Fibroblast of pulmonary artery (primary cell): ENCODE measurements at regions not wholly inside any gene's neighbourhood (a gene's known extent, or its start where the extent isn't known, plus 50 kb on each side); places are given as distances from the start of the nearest gene placed in this dataset.
"Not testable (repeated sequence)": the region's sequence is repeated elsewhere in the genome, so short reads cannot be mapped to it uniquely, and the experiment has no call there.

Source experiments
- DNase-seq: peaks from one replicate; pipeline ENCODE4 v3.0.0-alpha.2; 2010; ENCODE audit warnings: low read depth
- H3K4me3 ChIP-seq: replicated peaks from 2 replicates; pipeline ENCODE4 v1.5.1; 2011; ENCODE audit warnings: low read depth, mild to moderate bottlenecking, control low read depth, low read length, moderate library complexity
- TF ChIP-seq, protein P1 (sequence below): IDR thresholded peaks from 2 replicates; pipeline ENCODE4 v1.5.1; 2011; ENCODE audit warnings: mild to moderate bottlenecking, control low read depth, low read length, inconsistent platforms; ENCODE audit errors: missing control alignments

DNA sequence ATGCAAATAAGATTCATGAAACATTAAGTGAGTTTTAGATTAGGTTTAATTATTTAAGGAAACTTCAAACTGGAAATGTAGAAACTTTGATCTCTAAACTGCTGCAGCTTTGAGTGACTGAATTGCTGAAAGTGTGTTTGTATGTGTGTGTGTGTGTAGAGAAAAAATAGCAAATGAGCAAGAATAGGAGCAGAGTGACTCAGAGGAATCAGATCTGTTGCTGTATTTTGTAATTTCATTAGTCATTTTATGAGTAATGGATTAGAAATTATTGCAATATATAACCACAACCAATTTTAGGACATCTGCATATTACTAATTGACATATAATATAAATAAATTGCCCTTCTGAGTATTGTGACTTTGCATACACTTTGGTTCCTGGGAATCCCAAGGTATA is 52.8 kb upstream of the SLC9A9 start:
- DNase-seq = peak; percentile 84
- TF ChIP-seq, protein P1, sequence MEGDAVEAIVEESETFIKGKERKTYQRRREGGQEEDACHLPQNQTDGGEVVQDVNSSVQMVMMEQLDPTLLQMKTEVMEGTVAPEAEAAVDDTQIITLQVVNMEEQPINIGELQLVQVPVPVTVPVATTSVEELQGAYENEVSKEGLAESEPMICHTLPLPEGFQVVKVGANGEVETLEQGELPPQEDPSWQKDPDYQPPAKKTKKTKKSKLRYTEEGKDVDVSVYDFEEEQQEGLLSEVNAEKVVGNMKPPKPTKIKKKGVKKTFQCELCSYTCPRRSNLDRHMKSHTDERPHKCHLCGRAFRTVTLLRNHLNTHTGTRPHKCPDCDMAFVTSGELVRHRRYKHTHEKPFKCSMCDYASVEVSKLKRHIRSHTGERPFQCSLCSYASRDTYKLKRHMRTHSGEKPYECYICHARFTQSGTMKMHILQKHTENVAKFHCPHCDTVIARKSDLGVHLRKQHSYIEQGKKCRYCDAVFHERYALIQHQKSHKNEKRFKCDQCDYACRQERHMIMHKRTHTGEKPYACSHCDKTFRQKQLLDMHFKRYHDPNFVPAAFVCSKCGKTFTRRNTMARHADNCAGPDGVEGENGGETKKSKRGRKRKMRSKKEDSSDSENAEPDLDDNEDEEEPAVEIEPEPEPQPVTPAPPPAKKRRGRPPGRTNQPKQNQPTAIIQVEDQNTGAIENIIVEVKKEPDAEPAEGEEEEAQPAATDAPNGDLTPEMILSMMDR = no peak
- no peak overlapping the region for H3K4me3 ChIP-seq

- DNase-seq = no peak
These were observed 53.9 kb upstream of the SLC9A9 start for GRCh38 chr3:143902210-143902609.

GRCh38 chr3:143910756-143911155 is 60.9 kb upstream of the DIPK2A start:
- TF ChIP-seq, protein P1 = no peak
- DNase-seq = no peak

More at GRCh38 chr3:143902210-143902609, 53.9 kb upstream of the SLC9A9 start:
- H3K4me3 ChIP-seq = no peak overlapping the region
- TF ChIP-seq, protein P1 = no peak

DNA sequence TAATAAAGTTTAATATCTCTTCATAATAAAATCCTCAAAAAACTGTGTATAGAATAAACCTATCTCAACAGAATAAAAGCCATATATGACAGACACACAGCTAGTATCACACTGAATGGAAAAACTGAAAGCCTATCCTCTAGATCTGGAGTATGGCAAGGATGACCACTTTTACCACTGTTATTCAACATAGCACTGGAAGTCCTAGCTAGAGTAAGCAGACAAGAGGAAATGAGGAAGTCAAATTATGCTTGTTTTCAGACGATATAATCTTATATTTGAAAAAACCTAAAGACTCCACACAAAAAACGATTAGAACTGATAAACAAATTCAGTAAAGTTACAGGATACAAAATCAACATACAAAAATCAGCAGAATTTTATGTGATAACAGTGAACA is 57.4 kb upstream of the DIPK2A start:
- TF ChIP-seq, protein P1 = no peak
- DNase-seq = no peak

More at GRCh38 chr3:143910756-143911155, 60.9 kb upstream of the DIPK2A start:
- no peak overlapping the region for H3K4me3 ChIP-seq

DNA sequence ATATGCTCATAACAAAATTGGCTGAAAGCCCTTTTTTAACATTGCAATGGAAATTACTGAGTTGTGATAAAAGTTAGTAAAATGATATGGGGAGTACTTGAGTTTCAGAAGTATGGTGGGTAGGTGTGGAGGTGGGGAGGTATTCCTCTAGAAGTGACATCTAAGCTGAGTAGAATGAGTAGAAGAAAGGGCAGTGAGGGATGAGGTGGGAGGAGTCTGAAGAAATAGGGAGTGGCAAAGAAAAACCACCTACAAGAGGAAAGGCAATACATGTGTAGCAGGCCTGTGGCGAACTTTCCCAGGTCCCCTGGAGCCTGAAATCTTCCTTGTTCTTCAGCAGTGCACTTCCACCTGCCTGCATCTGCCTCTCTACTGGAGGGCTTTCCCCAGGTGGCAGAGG is 52.8 kb upstream of the DIPK2A start:
- DNase-seq = no peak
- no peak overlapping the region for H3K4me3 ChIP-seq
- TF ChIP-seq, protein P1 = no peak

More for the DNA sequence above, 57.4 kb upstream of the DIPK2A start:
- H3K4me3 ChIP-seq = no peak overlapping the region

GRCh38 chr3:143921176-143921575 is 50.4 kb upstream of the DIPK2A start:
- H3K4me3 ChIP-seq, DNase-seq: not testable (repeated sequence)
